ENCODE measurements at regions not wholly inside any gene's neighbourhood (a gene's known extent, or its start where the extent isn't known, plus 50 kb on each side); places are given as distances from the start of the nearest gene placed in this dataset.
"Not testable (repeated sequence)": the region's sequence is repeated elsewhere in the genome, so short reads cannot be mapped to it uniquely, and the experiment has no call there.

DNA sequence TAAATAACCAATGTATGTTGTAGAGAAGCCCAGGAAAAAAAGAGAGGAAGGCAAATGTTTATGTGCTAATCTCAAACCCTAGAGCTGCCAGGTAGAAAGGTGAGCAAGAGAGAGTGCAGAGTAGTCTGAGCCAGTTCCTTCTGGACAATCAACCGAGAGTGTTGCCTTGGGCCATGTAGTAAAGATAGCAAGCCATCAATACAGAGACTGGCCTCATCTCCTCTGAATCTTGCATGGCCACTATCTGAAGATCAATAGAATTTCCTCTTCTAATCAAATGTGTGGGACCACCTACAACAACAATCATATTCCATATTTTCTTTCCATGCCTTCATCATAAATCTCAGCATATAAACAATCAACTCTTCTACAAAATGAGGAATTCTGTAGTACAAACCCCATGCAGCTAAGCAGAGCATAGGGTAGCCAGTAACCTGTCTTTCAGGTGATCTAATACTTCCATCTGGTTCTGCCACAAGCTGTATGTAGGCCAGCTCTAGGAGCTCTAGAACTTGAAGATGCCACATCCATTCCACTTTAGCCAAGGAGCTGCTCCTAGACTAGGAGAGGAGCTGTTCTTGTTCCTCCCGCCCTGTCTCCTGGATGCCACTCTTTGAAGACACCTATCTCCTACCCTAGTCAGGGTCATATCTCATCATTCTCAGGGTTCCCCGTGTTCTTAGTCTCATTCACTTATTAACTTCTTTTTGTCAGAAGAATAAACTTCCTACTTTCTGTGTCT is 75.8 kb upstream of the SLC38A4 start:
- TF ChIP-seq, protein P1, sequence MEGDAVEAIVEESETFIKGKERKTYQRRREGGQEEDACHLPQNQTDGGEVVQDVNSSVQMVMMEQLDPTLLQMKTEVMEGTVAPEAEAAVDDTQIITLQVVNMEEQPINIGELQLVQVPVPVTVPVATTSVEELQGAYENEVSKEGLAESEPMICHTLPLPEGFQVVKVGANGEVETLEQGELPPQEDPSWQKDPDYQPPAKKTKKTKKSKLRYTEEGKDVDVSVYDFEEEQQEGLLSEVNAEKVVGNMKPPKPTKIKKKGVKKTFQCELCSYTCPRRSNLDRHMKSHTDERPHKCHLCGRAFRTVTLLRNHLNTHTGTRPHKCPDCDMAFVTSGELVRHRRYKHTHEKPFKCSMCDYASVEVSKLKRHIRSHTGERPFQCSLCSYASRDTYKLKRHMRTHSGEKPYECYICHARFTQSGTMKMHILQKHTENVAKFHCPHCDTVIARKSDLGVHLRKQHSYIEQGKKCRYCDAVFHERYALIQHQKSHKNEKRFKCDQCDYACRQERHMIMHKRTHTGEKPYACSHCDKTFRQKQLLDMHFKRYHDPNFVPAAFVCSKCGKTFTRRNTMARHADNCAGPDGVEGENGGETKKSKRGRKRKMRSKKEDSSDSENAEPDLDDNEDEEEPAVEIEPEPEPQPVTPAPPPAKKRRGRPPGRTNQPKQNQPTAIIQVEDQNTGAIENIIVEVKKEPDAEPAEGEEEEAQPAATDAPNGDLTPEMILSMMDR (IDR thresholded peaks at IDR 0.05 in 4 of 5, conservative IDR thresholded peaks at IDR 0.05 in 1 of 5), result no peak
- no peak for TF ChIP-seq POLR2A (IDR thresholded peaks at IDR 0.05)
- intact Hi-C loops (cut with DNase I; ENCODE audit: low total_unique reads), result no loop called here
- in situ Hi-C loops (cut with MboI; ENCODE audit: low sequenced_read_pairs in 4 of 4), result no loop called here
- DNase-seq (no peak), ATAC-seq (no peak)
- Histone ChIP-seq H3K4me3 (no peak overlapping the region), H3K9me3 (no peaks in the 10 kb centered on the region), H3K36me3 (no peaks in the 10 kb centered on the region), H3K27me3 (no peaks in the 10 kb centered on the region), H3K4me1 (no peaks in the 10 kb centered on the region), H3K27ac (no peak overlapping the region)

DNA sequence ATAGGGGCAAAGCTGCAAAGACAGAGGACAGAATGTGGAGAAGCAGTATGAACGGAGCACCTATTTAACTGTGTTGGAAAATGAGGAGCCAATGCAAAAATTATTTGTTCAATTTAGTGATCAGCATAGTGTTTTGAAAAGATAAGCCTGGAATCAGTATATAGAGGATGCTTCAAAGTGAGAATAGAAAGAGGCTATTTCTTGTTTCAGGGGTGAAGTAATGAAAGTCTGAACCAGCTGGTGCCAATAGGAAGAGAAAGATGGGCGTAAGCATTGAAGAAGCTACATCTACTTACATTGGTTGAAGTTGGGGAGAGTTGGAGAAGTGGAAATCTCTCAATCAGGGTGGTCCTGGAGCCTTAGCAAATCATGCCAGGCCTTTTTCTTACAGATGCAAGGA is 77.3 kb upstream of the SLC38A4 start:
- H3K27ac ChIP-seq, result peak overlapping the region in 1 of 4 donors; percentile 36
- H3K27me3 ChIP-seq, result no peaks in the 10 kb centered on the region
- TF ChIP-seq, protein P1 (IDR thresholded peaks at IDR 0.05 in 4 of 5, conservative IDR thresholded peaks at IDR 0.05 in 1 of 5), result no peak
- TF ChIP-seq POLR2A (IDR thresholded peaks at IDR 0.05), result no peak
- ATAC-seq (no peak), DNase-seq (no peak)
- H3K36me3 ChIP-seq, result no peaks in the 10 kb centered on the region
- no peaks in the 10 kb centered on the region for H3K4me1 ChIP-seq
- in situ Hi-C loops (cut with MboI; ENCODE audit: low sequenced_read_pairs in 4 of 4) (no loop called here), intact Hi-C loops (cut with DNase I; ENCODE audit: low total_unique reads) (no loop called here)
- H3K4me3 ChIP-seq, result no peak overlapping the region
- no peaks in the 10 kb centered on the region for H3K9me3 ChIP-seq

DNA sequence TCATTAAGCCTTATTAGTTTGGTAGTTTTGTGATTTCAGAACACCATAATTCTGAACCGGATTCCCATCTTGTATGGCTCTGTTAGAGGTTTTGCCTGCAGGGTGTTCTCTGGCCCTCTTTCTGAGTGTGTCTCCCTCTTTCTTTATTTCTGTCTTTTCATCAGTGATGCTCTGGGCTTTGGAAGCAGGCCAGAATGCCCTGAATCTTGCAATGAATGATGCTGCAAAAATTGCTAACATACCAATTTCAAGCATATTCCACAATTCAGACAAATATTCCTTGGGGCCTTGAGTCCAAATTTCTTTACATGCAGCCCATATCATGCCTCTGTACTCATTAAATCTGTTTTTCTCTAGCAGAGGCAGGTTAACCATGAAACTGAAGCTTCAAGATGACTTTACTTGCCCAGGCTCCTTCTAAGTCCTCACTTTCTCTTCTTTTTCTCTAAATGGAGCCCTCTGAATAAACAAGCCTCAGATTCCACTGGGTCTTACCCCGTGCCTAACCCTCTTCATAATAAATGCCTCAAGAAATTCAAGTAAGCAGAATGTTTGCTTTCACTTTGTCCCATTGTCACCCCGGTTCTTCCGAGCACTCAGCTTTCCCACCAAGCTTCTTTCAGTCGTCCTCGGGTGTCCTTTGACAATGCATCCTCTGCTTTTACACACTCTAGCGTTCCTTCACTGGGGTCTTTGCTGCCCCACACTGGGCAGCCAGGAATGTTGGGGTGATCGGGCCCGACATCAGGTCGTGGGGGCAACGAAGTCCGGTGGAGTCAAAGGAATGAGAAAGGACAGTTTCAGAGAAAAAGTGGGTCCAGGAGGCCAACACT is 78.8 kb upstream of the SLC38A4 start:
- no peak for ATAC-seq
- in situ Hi-C loops (cut with MboI; ENCODE audit: low sequenced_read_pairs in 4 of 4), result no loop called here

DNA sequence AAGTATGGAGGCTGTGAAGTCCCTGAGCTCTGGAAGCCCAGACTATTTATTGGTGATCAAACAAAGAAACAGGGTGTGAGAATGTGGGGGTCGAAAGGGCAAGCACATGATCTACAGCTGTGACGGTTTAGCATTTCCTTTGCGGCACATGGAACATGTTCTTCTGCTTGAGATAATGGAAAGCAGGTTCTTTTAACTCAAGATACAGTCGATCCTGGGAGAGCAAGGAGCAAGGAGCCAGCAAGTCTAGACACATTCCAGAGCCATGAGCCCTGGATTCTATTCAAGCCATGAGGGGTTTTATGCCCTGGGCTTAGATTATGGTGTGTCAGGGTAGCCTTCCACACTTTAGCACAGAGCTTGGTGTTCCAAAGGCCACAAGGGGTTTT is 79.4 kb upstream of the SLC38A4 start:
- ATAC-seq; H3K4me1 ChIP-seq; DNase-seq; H3K27me3 ChIP-seq; in situ Hi-C loops (cut with MboI; ENCODE audit: low sequenced_read_pairs in 4 of 4); H3K36me3 ChIP-seq; intact Hi-C loops (cut with DNase I; ENCODE audit: low total_unique reads); H3K4me3 ChIP-seq; H3K9me3 ChIP-seq; H3K27ac ChIP-seq: not testable (repeated sequence)

More for the DNA sequence above, 78.8 kb upstream of the SLC38A4 start:
- no peaks in the 10 kb centered on the region for H3K27me3 ChIP-seq
- TF ChIP-seq, protein P1 (IDR thresholded peaks at IDR 0.05 in 4 of 5, conservative IDR thresholded peaks at IDR 0.05 in 1 of 5), result no peak
- TF ChIP-seq POLR2A (IDR thresholded peaks at IDR 0.05), result no peak
- intact Hi-C loops (cut with DNase I; ENCODE audit: low total_unique reads), result no loop called here
- no peaks in the 10 kb centered on the region for H3K9me3 ChIP-seq
- H3K4me3 ChIP-seq, result no peak overlapping the region
- no peaks in the 10 kb centered on the region for H3K36me3 ChIP-seq
- H3K4me1 ChIP-seq, result no peaks in the 10 kb centered on the region
- no peak for DNase-seq
- no peak overlapping the region for H3K27ac ChIP-seq

DNA sequence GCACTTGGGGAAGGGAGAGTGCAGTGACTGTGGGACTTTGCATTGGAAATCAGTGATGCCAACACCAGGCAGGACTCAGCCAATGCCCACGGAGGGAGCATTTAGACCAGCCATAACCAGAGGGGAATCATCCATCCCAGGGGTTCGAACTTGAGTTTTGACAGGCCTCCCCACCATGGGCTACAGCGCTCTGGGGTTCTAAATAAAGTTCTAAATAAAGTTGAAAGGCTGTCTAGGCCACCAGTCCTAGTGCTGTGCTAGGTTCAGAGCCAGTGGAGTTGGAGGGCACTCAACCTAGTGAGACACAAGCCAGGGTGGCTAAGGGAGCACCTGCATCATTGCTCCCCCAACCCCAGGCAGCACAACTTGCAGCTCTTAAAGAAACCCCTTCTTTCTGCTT is 82.0 kb upstream of the SLC38A4 start:
- DNase-seq (no peak), ATAC-seq (no peak)
- H3K27ac ChIP-seq, result no peak overlapping the region
- TF ChIP-seq POLR2A (IDR thresholded peaks at IDR 0.05), result no peak
- TF ChIP-seq, protein P1 (IDR thresholded peaks at IDR 0.05 in 4 of 5, conservative IDR thresholded peaks at IDR 0.05 in 1 of 5), result no peak
- no peaks in the 10 kb centered on the region for H3K36me3 ChIP-seq
- in situ Hi-C loops (cut with MboI; ENCODE audit: low sequenced_read_pairs in 4 of 4), result no loop called here
- no peaks in the 10 kb centered on the region for H3K9me3 ChIP-seq
- no peaks in the 10 kb centered on the region for H3K4me1 ChIP-seq
- no peak overlapping the region for H3K4me3 ChIP-seq
- no peaks in the 10 kb centered on the region for H3K27me3 ChIP-seq
- intact Hi-C loops (cut with DNase I; ENCODE audit: low total_unique reads), result no loop called here
